ENCODE measurements at regions not wholly inside any gene's neighbourhood (a gene's known extent, or its start where the extent isn't known, plus 50 kb on each side); places are given as distances from the start of the nearest gene placed in this dataset.

DNA sequence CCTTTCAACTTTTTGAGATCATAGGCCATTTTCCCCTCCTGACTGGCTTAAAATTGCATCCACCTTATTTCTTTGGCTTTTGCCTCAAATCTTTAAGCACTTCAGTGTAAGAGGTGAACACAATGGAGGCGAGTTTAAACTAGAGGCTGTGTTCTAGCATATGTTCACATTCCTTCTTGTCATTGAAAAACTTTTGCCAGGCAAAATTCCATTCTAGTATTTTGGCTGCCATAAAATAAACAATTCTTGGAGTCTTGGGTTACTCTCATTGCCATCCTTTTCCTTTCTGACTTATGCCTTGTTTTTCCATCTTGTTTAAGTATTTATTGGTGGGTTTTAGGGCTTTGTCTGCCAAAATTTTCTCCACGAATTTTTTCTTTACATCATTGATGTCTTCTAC is 137.3 kb upstream of the ANXA10 start:
- Mint-ChIP-seq H3K4me1 (ENCODE audit: low read depth, unreplicated experiment) (no peaks in the 10 kb centered on the region), H3K36me3 (ENCODE audit: low read depth, unreplicated experiment) (no peaks in the 10 kb centered on the region), H3K4me3 (ENCODE audit: unreplicated experiment) (no peak overlapping the region), H3K27me3 (ENCODE audit: low read depth, unreplicated experiment) (no peaks in the 10 kb centered on the region), H3K27ac (ENCODE audit: unreplicated experiment) (no peak overlapping the region), H3K9me3 (ENCODE audit: unreplicated experiment) (peaks cover 13% of the 10 kb centered on the region)
- Histone ChIP-seq H3K9ac (ENCODE audit: low read length) (no peak overlapping the region), H3K27ac (ENCODE audit: low read depth, low read length) (no peak overlapping the region), H3K4me2 (ENCODE audit: low read length) (no peak overlapping the region), H3K4me1 (ENCODE audit: insufficient read depth, low read length) (no peaks in the 10 kb centered on the region), H3K79me2 (ENCODE audit: insufficient read depth, low read length) (no peaks in the 10 kb centered on the region), H3K36me3 (ENCODE audit: insufficient read depth, low read length) (no peaks in the 10 kb centered on the region), H4K20me1 (ENCODE audit: insufficient read depth, low read length) (no peaks in the 10 kb centered on the region), H3K27me3 (ENCODE audit: insufficient read depth, low read length) (no peaks in the 10 kb centered on the region), H3K9me3 (ENCODE audit: insufficient read depth, low read depth, low read length) (peaks cover 8% of the 10 kb centered on the region), H3K4me3 (ENCODE audit: insufficient read depth, low read depth, low read length) (no peak overlapping the region), H2AFZ (ENCODE audit: low read depth, low read length) (no peak overlapping the region)
- DNase-seq (ENCODE audit: low read depth) (no peak), FAIRE-seq (no peak)
- no peak for TF ChIP-seq EZH2 (IDR thresholded peaks at IDR 0.05; ENCODE audit: insufficient read depth, low read length)
- TF ChIP-seq, protein P1, sequence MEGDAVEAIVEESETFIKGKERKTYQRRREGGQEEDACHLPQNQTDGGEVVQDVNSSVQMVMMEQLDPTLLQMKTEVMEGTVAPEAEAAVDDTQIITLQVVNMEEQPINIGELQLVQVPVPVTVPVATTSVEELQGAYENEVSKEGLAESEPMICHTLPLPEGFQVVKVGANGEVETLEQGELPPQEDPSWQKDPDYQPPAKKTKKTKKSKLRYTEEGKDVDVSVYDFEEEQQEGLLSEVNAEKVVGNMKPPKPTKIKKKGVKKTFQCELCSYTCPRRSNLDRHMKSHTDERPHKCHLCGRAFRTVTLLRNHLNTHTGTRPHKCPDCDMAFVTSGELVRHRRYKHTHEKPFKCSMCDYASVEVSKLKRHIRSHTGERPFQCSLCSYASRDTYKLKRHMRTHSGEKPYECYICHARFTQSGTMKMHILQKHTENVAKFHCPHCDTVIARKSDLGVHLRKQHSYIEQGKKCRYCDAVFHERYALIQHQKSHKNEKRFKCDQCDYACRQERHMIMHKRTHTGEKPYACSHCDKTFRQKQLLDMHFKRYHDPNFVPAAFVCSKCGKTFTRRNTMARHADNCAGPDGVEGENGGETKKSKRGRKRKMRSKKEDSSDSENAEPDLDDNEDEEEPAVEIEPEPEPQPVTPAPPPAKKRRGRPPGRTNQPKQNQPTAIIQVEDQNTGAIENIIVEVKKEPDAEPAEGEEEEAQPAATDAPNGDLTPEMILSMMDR (IDR thresholded peaks at IDR 0.05; ENCODE audit: insufficient read depth, low read depth, low read length), result no peak

DNA sequence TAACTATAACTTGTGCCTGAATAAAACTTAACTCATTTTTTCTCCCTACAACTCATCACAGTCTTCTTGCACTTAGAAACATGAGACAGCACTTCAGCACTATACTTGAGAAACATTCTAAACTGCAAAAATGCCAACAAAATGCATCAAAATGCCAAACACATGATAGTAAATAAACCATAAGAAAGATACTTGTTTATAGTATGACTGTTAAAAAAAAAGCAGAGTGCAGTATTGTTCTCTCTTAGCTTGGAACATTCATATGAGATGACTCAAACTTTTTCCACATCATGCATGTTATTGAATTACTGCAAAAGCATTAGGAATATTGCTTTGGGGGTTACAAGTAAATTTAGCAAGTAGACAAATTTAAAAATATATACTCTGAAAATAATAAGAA is 135.7 kb upstream of the ANXA10 start:
- Histone ChIP-seq H3K4me1 (ENCODE audit: insufficient read depth, low read length) (no peaks in the 10 kb centered on the region), H3K79me2 (ENCODE audit: insufficient read depth, low read length) (no peaks in the 10 kb centered on the region), H3K9ac (ENCODE audit: low read length) (no peak overlapping the region), H3K36me3 (ENCODE audit: insufficient read depth, low read length) (no peaks in the 10 kb centered on the region), H2AFZ (ENCODE audit: low read depth, low read length) (no peak overlapping the region), H3K4me2 (ENCODE audit: low read length) (no peak overlapping the region), H3K9me3 (ENCODE audit: insufficient read depth, low read depth, low read length) (peaks cover 8% of the 10 kb centered on the region), H3K27ac (ENCODE audit: low read depth, low read length) (no peak overlapping the region), H4K20me1 (ENCODE audit: insufficient read depth, low read length) (no peaks in the 10 kb centered on the region), H3K27me3 (ENCODE audit: insufficient read depth, low read length) (no peaks in the 10 kb centered on the region), H3K4me3 (ENCODE audit: insufficient read depth, low read depth, low read length) (no peak overlapping the region)
- TF ChIP-seq, protein P1 (IDR thresholded peaks at IDR 0.05; ENCODE audit: insufficient read depth, low read depth, low read length), result no peak
- TF ChIP-seq EZH2 (IDR thresholded peaks at IDR 0.05; ENCODE audit: insufficient read depth, low read length), result no peak
- no peaks in the 10 kb centered on the region for H3K4me1 Mint-ChIP-seq (ENCODE audit: low read depth, unreplicated experiment)
- no peak overlapping the region for H3K4me3 Mint-ChIP-seq (ENCODE audit: unreplicated experiment)
- DNase-seq (ENCODE audit: low read depth), result peak; percentile 3
- H3K9me3 Mint-ChIP-seq (ENCODE audit: unreplicated experiment), result peaks cover 13% of the 10 kb centered on the region
- H3K27me3 Mint-ChIP-seq (ENCODE audit: low read depth, unreplicated experiment), result no peaks in the 10 kb centered on the region
- no peak for FAIRE-seq
- no peak overlapping the region for H3K27ac Mint-ChIP-seq (ENCODE audit: unreplicated experiment)
- H3K36me3 Mint-ChIP-seq (ENCODE audit: low read depth, unreplicated experiment), result no peaks in the 10 kb centered on the region

DNA sequence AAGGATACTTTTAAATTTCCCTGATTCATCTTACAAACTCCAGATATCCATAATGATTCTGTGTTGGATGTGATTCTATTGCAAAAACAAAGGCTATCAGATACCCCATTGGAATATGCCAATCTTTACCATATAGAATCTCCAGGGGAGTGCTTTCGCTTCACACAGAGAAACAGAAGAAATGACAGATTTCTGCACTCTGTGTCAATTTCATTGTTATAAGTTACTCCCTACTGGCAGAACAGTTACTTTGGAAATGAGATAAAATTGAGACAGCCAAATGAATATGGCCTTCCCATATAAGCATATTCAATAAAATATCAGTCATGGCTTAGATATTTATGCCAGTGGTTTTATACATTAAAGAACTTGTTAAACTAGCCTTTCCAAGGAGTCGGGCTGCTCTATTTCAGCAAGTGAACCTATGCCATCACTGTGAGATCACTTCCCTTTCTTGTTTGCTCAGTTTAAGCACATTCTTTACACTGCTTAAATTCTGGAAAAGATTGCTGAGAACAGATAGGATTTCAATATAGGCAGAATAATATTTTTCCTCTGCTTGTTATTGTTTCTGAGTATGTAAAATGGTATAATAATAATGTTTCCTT is 127.5 kb upstream of the ANXA10 start:
- DNase-seq (ENCODE audit: low read depth), result no peak
- Histone ChIP-seq H3K9ac (ENCODE audit: low read length) (no peak overlapping the region), H3K79me2 (ENCODE audit: insufficient read depth, low read length) (no peaks in the 10 kb centered on the region), H3K27me3 (ENCODE audit: insufficient read depth, low read length) (no peaks in the 10 kb centered on the region), H3K36me3 (ENCODE audit: insufficient read depth, low read length) (no peaks in the 10 kb centered on the region), H3K4me1 (ENCODE audit: insufficient read depth, low read length) (no peaks in the 10 kb centered on the region), H4K20me1 (ENCODE audit: insufficient read depth, low read length) (no peaks in the 10 kb centered on the region), H3K9me3 (ENCODE audit: insufficient read depth, low read depth, low read length) (no peaks in the 10 kb centered on the region), H3K27ac (ENCODE audit: low read depth, low read length) (no peak overlapping the region), H3K4me2 (ENCODE audit: low read length) (no peak overlapping the region), H3K4me3 (ENCODE audit: insufficient read depth, low read depth, low read length) (no peak overlapping the region), H2AFZ (ENCODE audit: low read depth, low read length) (no peak overlapping the region)
- FAIRE-seq, result no peak
- Mint-ChIP-seq H3K36me3 (ENCODE audit: low read depth, unreplicated experiment) (no peaks in the 10 kb centered on the region), H3K9me3 (ENCODE audit: unreplicated experiment) (no peaks in the 10 kb centered on the region), H3K27ac (ENCODE audit: unreplicated experiment) (peak overlapping the region; percentile 3), H3K4me3 (ENCODE audit: unreplicated experiment) (no peak overlapping the region), H3K4me1 (ENCODE audit: low read depth, unreplicated experiment) (peaks cover 7% of the 10 kb centered on the region), H3K27me3 (ENCODE audit: low read depth, unreplicated experiment) (no peaks in the 10 kb centered on the region)
- TF ChIP-seq EZH2 (IDR thresholded peaks at IDR 0.05; ENCODE audit: insufficient read depth, low read length), result no peak

Data from astrocyte (in vitro differentiated cells and primary cell).